KBM-7 (cell line): ENCODE measurements at regions not wholly inside any gene's neighbourhood (a gene's known extent, or its start where the extent isn't known, plus 50 kb on each side); places are given as distances from the start of the nearest gene placed in this dataset.
A peak's percentile ranks its signal among the peaks of the same experiment; 100 is the strongest.
"Not testable (repeated sequence)": the region's sequence is repeated elsewhere in the genome, so short reads cannot be mapped to it uniquely, and the experiment has no call there.

Experiments used
- DNase-seq: peaks from one replicate; pipeline ENCODE4 v3.0.0-alpha.2; 2015
- in situ Hi-C: fragments of 300-500 bp; cut with MboI; formaldehyde crosslinking; loops from 2 replicates; pipeline ENCODE4 v1.14.3; 2020; ENCODE audit warnings: low sequenced_read_pairs, low pct_unique_long_range_greater_than_20kb, mixed read lengths

- in situ Hi-C loops = no loop called here
- DNase-seq = no peak
Observed at GRCh38 chr5:153365547-153365946, 124.9 kb upstream of the GRIA1 start.

GRCh38 chr5:153367466-153367865 is 123.0 kb upstream of the GRIA1 start:
- no peak for DNase-seq
- in situ Hi-C loops = no loop called here

- DNase-seq = no peak
- in situ Hi-C loops = no loop called here
Observed at GRCh38 chr5:153372425-153373129, 117.9 kb upstream of the GRIA1 start.

GRCh38 chr5:153373130-153373498 is 117.4 kb upstream of the GRIA1 start:
- DNase-seq = no peak
- in situ Hi-C loops = no loop called here

- DNase-seq, in situ Hi-C loops: not testable (repeated sequence)
Observed at GRCh38 chr5:153381630-153382029, 108.8 kb upstream of the GRIA1 start.

GRCh38 chr5:153390569-153390968 is 99.9 kb upstream of the GRIA1 start:
- DNase-seq = no peak
- in situ Hi-C loops = no loop called here

GRCh38 chr5:153399595-153399994 is 90.9 kb upstream of the GRIA1 start:
- DNase-seq = no peak
- in situ Hi-C loops = no loop called here

GRCh38 chr5:153400931-153401330 is 89.5 kb upstream of the GRIA1 start:
- in situ Hi-C loops = no loop called here

GRCh38 chr5:153402550-153402949 is 87.9 kb upstream of the GRIA1 start:
- in situ Hi-C loops = no loop called here
- no peak for DNase-seq

More at GRCh38 chr5:153400931-153401330, 89.5 kb upstream of the GRIA1 start:
- DNase-seq = no peak

- DNase-seq = no peak
- in situ Hi-C loops = no loop called here
Observed at GRCh38 chr5:153403470-153403869, 87.0 kb upstream of the GRIA1 start.

GRCh38 chr5:153404747-153405146 is 85.7 kb upstream of the GRIA1 start:
- in situ Hi-C loops = no loop called here
- no peak for DNase-seq

- no peak for DNase-seq
- in situ Hi-C loops = no loop called here
Observed at GRCh38 chr5:153421676-153422075, 68.8 kb upstream of the GRIA1 start.

GRCh38 chr5:153425914-153426313 is 64.6 kb upstream of the GRIA1 start:
- DNase-seq = peak; percentile 3
- in situ Hi-C loops = no loop called here

GRCh38 chr5:153429761-153430380 is 60.6 kb upstream of the GRIA1 start:
- DNase-seq = no peak
- in situ Hi-C loops = no loop called here

- in situ Hi-C loops = no loop called here
- no peak for DNase-seq
Observed at GRCh38 chr5:153432583-153432982, 57.9 kb upstream of the GRIA1 start.

- DNase-seq = no peak
- in situ Hi-C loops = no loop called here
Observed at GRCh38 chr5:153437251-153437650, 53.2 kb upstream of the GRIA1 start.

- in situ Hi-C loops = no loop called here
- no peak for DNase-seq
Observed at GRCh38 chr5:153439130-153439529, 51.3 kb upstream of the GRIA1 start.
